Fibroblast of skin of scalp (primary cell): ENCODE measurements at regions not wholly inside any gene's neighbourhood (a gene's known extent, or its start where the extent isn't known, plus 50 kb on each side); places are given as distances from the start of the nearest gene placed in this dataset.

ENCODE experiments used
- DNase-seq: peaks from one replicate; pipeline ENCODE4 v3.0.0-alpha.2; 2013

- no peak for DNase-seq
Measured at GRCh38 chr12:60387356-60387755, 791.5 kb downstream of the SLC16A7 start.

- DNase-seq: no peak
Measured at GRCh38 chr12:60391051-60391450, 795.2 kb downstream of the SLC16A7 start.

- DNase-seq: no peak
Measured at GRCh38 chr12:60391791-60392190, 796.0 kb downstream of the SLC16A7 start.

- DNase-seq: no peak
Measured at GRCh38 chr12:60393093-60393492, 797.3 kb downstream of the SLC16A7 start.

GRCh38 chr12:60394665-60395064 lies 798.8 kb downstream of the SLC16A7 start:
- DNase-seq: peak; percentile 93

GRCh38 chr12:60398547-60398946 lies 802.7 kb downstream of the SLC16A7 start:
- no peak for DNase-seq

GRCh38 chr12:60399064-60399463 lies 803.2 kb downstream of the SLC16A7 start:
- no peak for DNase-seq

GRCh38 chr12:60402996-60403395 lies 807.2 kb downstream of the SLC16A7 start:
- no peak for DNase-seq

- DNase-seq: peak; percentile 49
Measured at GRCh38 chr12:60415351-60415750, 819.5 kb downstream of the SLC16A7 start.

GRCh38 chr12:60419986-60420385 lies 824.2 kb downstream of the SLC16A7 start:
- DNase-seq: no peak

GRCh38 chr12:60421741-60422140 lies 825.9 kb downstream of the SLC16A7 start:
- peak; percentile 71 for DNase-seq

- no peak for DNase-seq
Measured at GRCh38 chr12:60437297-60437696, 841.5 kb downstream of the SLC16A7 start.

GRCh38 chr12:60441577-60441976 lies 845.7 kb downstream of the SLC16A7 start:
- DNase-seq: no peak

- DNase-seq: no peak
Measured at GRCh38 chr12:60451457-60451856, 855.6 kb downstream of the SLC16A7 start.

- DNase-seq: no peak
Measured at GRCh38 chr12:60465060-60465459, 869.2 kb downstream of the SLC16A7 start.

GRCh38 chr12:60468546-60468945 lies 872.7 kb downstream of the SLC16A7 start:
- no peak for DNase-seq

- DNase-seq: no peak
Measured at GRCh38 chr12:60475825-60476224, 880.0 kb downstream of the SLC16A7 start.

- DNase-seq: no peak
Measured at GRCh38 chr12:60487284-60487683, 891.5 kb downstream of the SLC16A7 start.

GRCh38 chr12:60489071-60489470 lies 893.2 kb downstream of the SLC16A7 start:
- peak; percentile 32 for DNase-seq

- DNase-seq: peak; percentile 67
Measured at GRCh38 chr12:60494244-60494643, 898.4 kb downstream of the SLC16A7 start.

- no peak for DNase-seq
Measured at GRCh38 chr12:60498656-60499055, 902.8 kb downstream of the SLC16A7 start.

- DNase-seq: peak; percentile 43
Measured at GRCh38 chr12:60501124-60501729, 905.4 kb downstream of the SLC16A7 start.

GRCh38 chr12:60522684-60523400 lies 927.0 kb downstream of the SLC16A7 start:
- no peak for DNase-seq

- no peak for DNase-seq
Measured at GRCh38 chr12:60529261-60529660, 933.4 kb downstream of the SLC16A7 start.
